ENCODE measurements at regions not wholly inside any gene's neighbourhood (a gene's known extent, or its start where the extent isn't known, plus 50 kb on each side); places are given as distances from the start of the nearest gene placed in this dataset.

DNA sequence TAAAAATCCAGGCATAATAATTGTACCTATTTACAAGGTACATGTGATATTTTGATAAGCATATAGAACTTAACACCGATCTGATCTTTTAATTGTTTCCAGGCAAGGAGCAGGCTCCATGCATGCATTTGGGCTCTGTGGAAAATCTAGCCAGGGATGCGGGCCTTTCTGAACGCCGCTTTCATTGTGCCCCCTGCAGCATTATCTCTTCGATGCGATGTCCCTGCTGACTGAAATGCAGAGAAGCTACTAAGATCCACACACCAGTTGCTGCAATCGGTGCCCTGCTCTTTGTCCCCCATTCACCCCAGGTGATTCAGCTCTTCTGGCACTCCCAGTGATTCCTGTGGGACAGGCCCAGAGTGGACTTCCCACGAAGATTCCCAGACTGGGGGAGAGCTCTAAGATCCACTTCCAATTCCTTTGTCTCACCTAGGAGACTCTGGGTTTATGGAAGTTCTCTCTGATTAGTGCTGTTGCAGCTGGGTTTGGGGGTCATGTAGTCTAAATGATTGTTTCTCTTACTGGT is 254.3 kb upstream of the AGA start:
- no peak for DNase-seq (ENCODE audit: low spot score)

- no peak for DNase-seq (ENCODE audit: low spot score)
These were observed 257.4 kb upstream of the AGA start for GRCh38 chr4:177699365-177700213.

- no peak for DNase-seq (ENCODE audit: low spot score)
These were observed 264.7 kb upstream of the AGA start for GRCh38 chr4:177706916-177707315.

DNA sequence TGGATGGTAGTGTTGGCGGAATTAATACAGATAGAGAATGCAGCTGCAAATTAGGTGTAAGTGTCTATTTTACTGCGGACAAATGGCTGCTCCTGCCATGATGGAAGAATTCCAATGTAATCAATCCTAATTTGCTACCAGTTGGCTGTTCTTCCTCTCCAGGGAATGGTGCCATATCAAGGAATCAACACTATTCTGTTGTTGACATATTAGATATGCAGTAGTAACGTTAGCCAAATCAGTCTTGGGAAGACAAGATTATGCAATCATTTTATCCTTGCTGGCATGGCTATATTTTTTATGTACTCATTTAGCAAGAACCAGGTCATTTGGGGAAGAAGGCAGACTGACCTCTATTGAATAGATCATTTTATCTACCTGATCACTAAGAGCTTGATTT is 271.2 kb upstream of the AGA start:
- DNase-seq (ENCODE audit: low spot score), result no peak

- no peak for DNase-seq (ENCODE audit: low spot score)
These were observed 275.2 kb upstream of the AGA start for GRCh38 chr4:177717407-177717806.

DNA sequence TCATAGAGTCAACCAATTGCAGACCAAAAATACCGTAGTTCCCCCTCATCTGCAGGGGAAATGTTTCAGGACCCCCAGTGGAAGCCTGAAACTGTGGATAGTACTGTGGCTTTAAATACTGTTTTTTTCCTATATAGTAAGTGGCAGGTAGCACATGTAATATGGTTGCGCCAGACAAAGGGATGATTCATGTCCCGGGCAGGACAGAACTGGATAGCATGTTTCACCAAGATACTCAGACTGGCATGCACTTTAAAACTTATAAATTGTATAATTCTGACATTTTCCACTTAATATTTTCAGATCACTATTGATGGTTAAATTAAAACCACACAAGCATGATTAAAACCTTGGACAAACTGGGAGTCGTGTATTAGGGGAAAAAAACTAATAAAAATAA is 276.3 kb upstream of the AGA start:
- DNase-seq (ENCODE audit: low spot score), result no peak

DNA sequence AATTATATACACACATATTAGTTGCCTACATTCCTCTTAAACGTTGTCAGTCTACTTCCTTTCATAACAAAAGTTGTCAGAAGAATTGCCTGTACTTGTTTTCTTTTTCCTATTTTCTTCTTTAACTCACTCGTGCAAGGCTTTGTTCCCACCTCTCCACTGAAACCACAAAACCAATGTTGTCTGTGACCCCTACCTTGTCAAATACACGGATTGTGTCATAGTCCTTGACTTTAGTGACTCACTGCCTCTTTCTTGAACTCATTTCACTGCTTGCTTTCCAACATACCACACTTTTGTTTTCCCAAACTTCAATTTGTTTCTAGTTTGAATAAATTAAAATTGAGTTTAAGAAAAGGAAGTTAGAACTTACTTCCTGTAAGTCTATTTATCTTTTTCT is 283.9 kb upstream of the AGA start:
- no peak for DNase-seq (ENCODE audit: low spot score)

DNA sequence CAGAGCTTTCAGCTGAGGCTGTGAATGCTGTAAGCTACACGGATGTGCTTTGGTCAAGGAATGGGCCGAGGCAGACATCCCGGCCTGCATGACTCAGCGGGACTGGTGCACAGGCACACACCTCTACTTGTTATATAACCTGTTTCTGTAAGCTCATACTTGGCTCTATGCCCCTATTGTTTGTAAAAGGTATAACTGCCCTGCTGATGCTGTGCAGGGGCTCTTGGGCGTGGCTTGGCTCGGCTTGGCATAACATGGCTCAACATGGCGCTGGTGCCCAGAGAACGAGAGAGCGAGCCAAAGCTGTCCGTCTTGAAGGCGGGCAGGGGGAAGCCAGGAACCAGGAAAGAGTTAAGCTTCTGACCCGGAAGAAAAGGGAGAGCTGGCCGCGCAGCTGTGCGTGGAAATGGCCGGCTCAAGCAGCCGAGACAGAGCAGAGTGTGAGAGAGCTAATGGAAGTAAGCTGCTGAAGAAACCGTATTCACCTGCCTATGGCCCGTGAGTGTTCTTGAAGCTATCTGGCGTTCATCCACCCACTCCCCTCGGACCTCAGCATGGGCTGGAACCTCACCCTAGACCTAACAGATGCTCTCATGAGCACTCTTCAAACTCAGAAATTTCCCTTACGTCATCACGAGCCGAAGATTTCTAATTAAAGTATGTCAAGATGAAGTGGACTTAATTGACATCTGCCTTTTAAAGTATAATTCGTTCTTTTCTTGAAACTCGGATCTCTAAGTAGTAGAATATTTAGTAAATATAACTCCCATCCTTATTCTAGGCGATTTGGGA is 286.3 kb upstream of the AGA start:
- no peak for DNase-seq (ENCODE audit: low spot score)

GRCh38 chr4:177729681-177730080 is 287.4 kb upstream of the AGA start:
- no peak for DNase-seq (ENCODE audit: low spot score)

GRCh38 chr4:177737387-177737940 is 295.2 kb upstream of the AGA start:
- no peak for DNase-seq (ENCODE audit: low spot score)

DNA sequence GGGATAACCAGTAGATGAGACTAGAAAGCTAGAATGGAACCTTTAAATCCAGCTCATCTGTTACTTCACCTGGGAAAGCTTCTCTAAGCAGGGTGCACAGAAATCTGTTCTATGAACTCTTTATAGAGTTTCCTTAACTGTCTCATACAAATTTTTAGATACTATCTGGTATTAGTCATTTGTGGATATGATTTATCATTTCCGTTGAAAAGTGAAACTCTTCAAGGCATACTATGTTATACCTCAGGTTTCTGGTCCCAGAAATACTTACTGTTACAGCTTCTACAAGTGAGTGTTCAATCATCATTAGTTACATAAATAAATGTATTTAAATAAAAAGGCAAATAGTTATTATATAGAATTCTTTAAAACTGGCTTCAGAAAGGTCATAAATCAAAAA is 298.3 kb upstream of the AGA start:
- DNase-seq (ENCODE audit: low spot score), result no peak

- no peak for DNase-seq (ENCODE audit: low spot score)
These were observed 317.5 kb upstream of the AGA start for GRCh38 chr4:177759729-177760128.

DNA sequence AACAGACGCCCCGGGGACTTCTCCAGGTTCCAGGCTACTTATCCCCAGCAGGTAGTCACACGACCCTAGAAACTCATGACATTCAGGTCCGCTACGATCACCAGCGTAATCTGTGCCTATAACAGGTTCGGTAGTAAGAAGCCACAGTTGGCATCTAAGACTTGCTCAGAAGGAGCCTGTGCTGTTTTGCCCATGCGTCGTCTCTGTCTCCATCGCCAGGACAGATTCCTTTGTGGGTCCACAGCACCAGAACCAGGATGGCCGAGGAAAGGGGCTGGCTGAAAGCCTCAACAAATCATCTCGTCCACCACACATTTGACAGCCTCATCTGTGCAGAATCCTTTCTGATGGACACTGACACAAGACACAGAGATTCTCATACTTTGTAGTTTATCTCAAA is 319.5 kb upstream of the AGA start:
- no peak for DNase-seq (ENCODE audit: low spot score)

DNA sequence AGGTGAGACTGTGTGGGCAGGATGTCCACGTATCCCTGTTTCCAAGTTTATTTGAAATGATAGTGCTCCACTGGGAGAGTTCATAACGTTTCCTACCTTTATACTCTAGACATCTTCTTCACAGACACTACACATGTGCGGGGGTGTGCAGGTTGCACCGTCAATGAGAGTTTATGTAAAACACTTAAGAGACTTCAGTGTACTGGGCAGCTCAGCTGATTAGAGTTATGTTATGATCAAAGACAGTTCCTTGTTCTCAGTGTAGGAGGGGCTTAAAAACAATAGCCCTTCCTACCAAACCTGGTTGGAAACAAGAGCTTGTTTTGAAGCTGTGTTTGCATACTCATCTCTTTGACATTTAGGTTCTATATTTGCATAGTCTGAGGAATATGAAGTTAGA is 326.9 kb upstream of the AGA start:
- no peak for DNase-seq (ENCODE audit: low spot score)

DNA sequence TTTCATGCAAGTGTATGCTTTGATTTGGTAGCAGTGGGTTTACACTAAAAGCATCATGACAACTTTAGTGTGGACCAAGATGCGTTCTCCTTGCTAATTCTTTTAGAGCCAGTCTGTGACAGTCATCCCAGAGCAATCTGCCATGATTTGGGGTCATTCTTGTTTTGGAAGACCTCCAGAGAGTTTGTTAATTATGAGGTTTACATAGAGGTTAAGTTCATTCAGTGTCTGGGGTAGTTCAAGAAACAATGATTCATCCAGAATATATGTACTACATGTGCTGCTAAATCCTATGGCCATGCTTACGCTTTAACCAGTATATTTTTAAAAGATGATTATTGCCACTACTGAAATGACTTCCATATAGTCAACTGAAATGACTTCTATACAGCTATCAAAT is 328.5 kb upstream of the AGA start:
- DNase-seq (ENCODE audit: low spot score), result no peak

DNA sequence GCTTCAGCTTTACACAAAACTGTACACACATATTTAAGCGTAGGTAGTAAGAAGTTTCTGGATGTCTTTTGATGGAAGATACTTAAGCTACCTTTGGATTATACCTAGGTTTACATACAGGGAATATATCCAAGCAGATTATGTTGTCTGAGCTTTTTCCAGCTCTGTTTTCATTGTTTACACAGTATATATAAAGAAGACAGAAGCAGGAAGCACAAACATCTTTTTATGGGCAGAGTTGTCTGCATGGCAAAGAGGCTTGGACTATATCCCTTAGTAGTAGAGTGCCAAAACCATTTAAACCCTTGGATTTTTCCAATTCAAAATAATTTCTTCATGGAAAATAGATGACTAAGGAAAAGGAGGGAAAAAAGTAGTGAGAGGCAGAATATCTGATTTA is 329.4 kb upstream of the AGA start:
- DNase-seq (ENCODE audit: low spot score), result no peak

- DNase-seq (ENCODE audit: low spot score), result no peak
These were observed 336.4 kb upstream of the AGA start for GRCh38 chr4:177778623-177779022.

- DNase-seq (ENCODE audit: low spot score), result no peak
These were observed 342.8 kb upstream of the AGA start for GRCh38 chr4:177785000-177785399.

GRCh38 chr4:177789610-177790009 is 347.4 kb upstream of the AGA start:
- DNase-seq (ENCODE audit: low spot score), result no peak

DNA sequence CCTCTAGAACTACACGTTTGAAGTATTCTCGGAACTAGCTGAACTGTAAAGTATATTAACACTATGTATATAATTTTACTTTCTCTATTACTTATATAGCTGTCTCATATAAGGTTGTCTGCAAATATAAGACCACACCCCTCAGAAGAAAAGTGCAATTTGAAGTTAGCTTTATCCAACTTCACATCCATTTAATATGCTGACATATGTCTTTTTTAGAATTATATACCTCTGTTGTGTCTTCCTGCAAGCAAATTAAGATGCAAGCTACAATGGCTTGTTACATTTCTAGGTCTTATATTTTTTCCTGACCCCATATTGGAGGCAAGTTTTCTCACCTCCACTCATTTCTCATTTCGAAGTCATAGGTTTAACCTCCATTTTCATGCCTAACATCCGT is 349.0 kb upstream of the AGA start:
- no peak for DNase-seq (ENCODE audit: low spot score)

DNA sequence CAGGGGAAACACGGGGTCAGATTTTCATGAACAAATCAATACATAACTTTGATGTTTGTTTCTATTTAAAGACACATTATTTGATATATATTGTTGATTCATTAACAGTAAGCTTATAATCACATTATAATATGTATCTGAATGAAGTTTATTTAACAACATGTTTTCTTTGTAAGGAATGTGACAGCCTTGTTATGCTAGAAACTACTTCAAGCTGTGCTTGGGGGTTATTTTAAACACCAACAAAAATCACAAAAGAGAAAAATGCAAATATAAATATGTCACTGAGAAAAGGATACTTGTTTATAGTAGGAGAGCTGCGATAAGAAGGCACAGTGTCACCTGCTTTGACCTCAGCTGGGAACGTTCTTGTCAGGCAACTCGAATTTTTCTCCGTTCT is 354.6 kb upstream of the AGA start:
- DNase-seq (ENCODE audit: low spot score), result no peak

GRCh38 chr4:177798161-177798560 is 355.9 kb upstream of the AGA start:
- DNase-seq (ENCODE audit: low spot score), result no peak

DNA sequence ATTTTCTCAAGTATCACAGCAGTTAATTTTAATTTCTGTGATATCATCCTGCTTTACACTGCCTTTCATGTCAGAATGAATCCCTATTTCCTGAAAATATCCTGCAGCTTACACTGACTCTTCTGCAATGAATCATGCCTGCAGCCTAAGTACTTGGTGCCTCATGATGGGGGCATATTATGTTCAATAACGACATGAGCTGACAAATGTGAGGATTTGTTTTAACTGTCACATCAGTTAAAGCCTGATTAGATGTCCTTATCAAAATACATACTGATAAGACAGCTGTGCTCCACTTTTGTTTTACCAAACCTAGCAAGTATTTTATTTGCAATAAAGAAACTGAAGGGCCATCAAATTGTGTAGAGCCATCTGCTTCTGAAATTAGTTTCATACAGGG is 359.9 kb upstream of the AGA start:
- DNase-seq (ENCODE audit: low spot score), result no peak

Measured in globus pallidus (tissue), 1 donor.